Prostate gland (tissue), 2 donors: ENCODE measurements at regions not wholly inside any gene's neighbourhood (a gene's known extent, or its start where the extent isn't known, plus 50 kb on each side); places are given as distances from the start of the nearest gene placed in this dataset.

ENCODE experiments used
- CTCF ChIP-seq, 4 experiments: fragments of 200-600 bp in 2 of 4; fragments of 450-650 bp in 2 of 4; sonication (generic) in 2 of 4; IDR thresholded peaks; 1 replicate in 3 of 4; 2 replicates in 1 of 4; pipeline ENCODE4 v1.5.1; 2016 to 2019; ENCODE audit warnings: antibody characterized with exemption in 4 of 4, mild to moderate bottlenecking in 2 of 4, moderate library complexity in 2 of 4
- POLR2A ChIP-seq: fragments of 450-650 bp; IDR thresholded peaks from one replicate; pipeline ENCODE4 v1.6.1; 2016; ENCODE audit warnings: antibody characterized with exemption, mild to moderate bottlenecking

GRCh38 chr4:81601358-81601694 is 129.6 kb upstream of the RASGEF1B start:
- TF ChIP-seq CTCF (IDR thresholded peaks at IDR 0.05) (no peak), POLR2A (no peak)
